Thymus (tissue), 11 donors: ENCODE measurements at regions not wholly inside any gene's neighbourhood (a gene's known extent, or its start where the extent isn't known, plus 50 kb on each side); places are given as distances from the start of the nearest gene placed in this dataset.

Source experiments
- DNase-seq, 9 donors: peaks; one replicate each; pipeline ENCODE4 v3.0.0-alpha.2; 2013; ENCODE audit warnings: low spot score in 9 of 9, low read depth in 6 of 9, missing footprints in 1 of 9
- H3K27ac ChIP-seq, 2 donors: one replicate each; pipeline ENCODE4 v1.5.1; 2013; ENCODE audit warnings: control low read depth in 1 of 2, low read depth in 1 of 2, low read length in 1 of 2, mild to moderate bottlenecking in 1 of 2, moderate library complexity in 1 of 2
- H3K27me3 ChIP-seq, 2 donors: one replicate each; pipeline ENCODE4 v1.5.1; 2013; ENCODE audit warnings: low read length in 1 of 2; ENCODE audit not compliant: control insufficient read depth in 2 of 2, insufficient read depth in 1 of 2
- H3K36me3 ChIP-seq, 2 donors: one replicate each; pipeline ENCODE4 v1.5.1; 2013; ENCODE audit warnings: low read length in 1 of 2, mild to moderate bottlenecking in 1 of 2, moderate library complexity in 1 of 2; ENCODE audit not compliant: control insufficient read depth in 2 of 2, insufficient read depth in 2 of 2
- H3K4me1 ChIP-seq, 2 donors: one replicate each; pipeline ENCODE4 v1.5.1; 2013; ENCODE audit warnings: low read length in 2 of 2; ENCODE audit not compliant: control insufficient read depth in 2 of 2, insufficient read depth in 2 of 2
- H3K4me3 ChIP-seq, 2 donors: one replicate each; pipeline ENCODE4 v1.5.1; 2013; ENCODE audit warnings: low read length in 2 of 2, control low read depth in 1 of 2, mild to moderate bottlenecking in 1 of 2
- H3K9me3 ChIP-seq, 2 donors: one replicate each; pipeline ENCODE4 v1.5.1; 2013; ENCODE audit warnings: low read length in 1 of 2, mild to moderate bottlenecking in 1 of 2; ENCODE audit not compliant: control insufficient read depth in 2 of 2, insufficient read depth in 1 of 2
- WGBS: extraction: QIAGEN DNeasy Blood & Tissue Kit; methylation state at CpG from one replicate; pipeline ENCODE4 v1.1.7; 2013; 5-methylcytosine and 5-hydroxymethylcytosine counted together
- donor health status: healthy.

- Histone ChIP-seq H3K36me3 (no peaks in the 10 kb centered on the region), H3K9me3 (no peaks in the 10 kb centered on the region), H3K27ac (no peak overlapping the region), H3K27me3 (no peaks in the 10 kb centered on the region), H3K4me3 (no peak overlapping the region), H3K4me1 (no peaks in the 10 kb centered on the region)
- DNase-seq = peak in 1 of 9 donors; percentile 6
- WGBS = 35% methylated on average over 5 of the region's 5 CpGs
Observed at GRCh38 chr5:162209005-162209605, 141.5 kb downstream of the GABRG2 start.

- H3K36me3 ChIP-seq = no peaks in the 10 kb centered on the region
- WGBS = 92% methylated on average over 2 of the region's 2 CpGs
- H3K9me3 ChIP-seq = no peaks in the 10 kb centered on the region
- H3K27ac ChIP-seq = no peak overlapping the region
- no peaks in the 10 kb centered on the region for H3K27me3 ChIP-seq
- H3K4me1 ChIP-seq = no peaks in the 10 kb centered on the region
- DNase-seq = no peak
- no peak overlapping the region for H3K4me3 ChIP-seq
Observed at GRCh38 chr5:162214551-162214950, 147.0 kb downstream of the GABRG2 start.

- H3K36me3 ChIP-seq = no peaks in the 10 kb centered on the region
- H3K27me3 ChIP-seq = no peaks in the 10 kb centered on the region
- no peak overlapping the region for H3K27ac ChIP-seq
- no peaks in the 10 kb centered on the region for H3K9me3 ChIP-seq
- H3K4me3 ChIP-seq = no peak overlapping the region
- WGBS = 98% methylated on average over 1 of the region's 1 CpG
- DNase-seq = no peak
- no peaks in the 10 kb centered on the region for H3K4me1 ChIP-seq
Observed at GRCh38 chr5:162217037-162217436, 149.5 kb downstream of the GABRG2 start.

GRCh38 chr5:162221910-162222309, 154.3 kb downstream of the GABRG2 start:
- H3K9me3 ChIP-seq = no peaks in the 10 kb centered on the region

GRCh38 chr5:162227075-162227474, 159.5 kb downstream of the GABRG2 start:
- H3K4me3 ChIP-seq = no peak overlapping the region
- no peaks in the 10 kb centered on the region for H3K27me3 ChIP-seq
- no peaks in the 10 kb centered on the region for H3K4me1 ChIP-seq
- no peaks in the 10 kb centered on the region for H3K36me3 ChIP-seq
- WGBS = 63% methylated on average over 2 of the region's 2 CpGs
- no peak overlapping the region for H3K27ac ChIP-seq
- no peak for DNase-seq
- H3K9me3 ChIP-seq = no peaks in the 10 kb centered on the region

More at GRCh38 chr5:162221910-162222309, 154.3 kb downstream of the GABRG2 start:
- H3K4me1 ChIP-seq = no peaks in the 10 kb centered on the region
- H3K27ac ChIP-seq = no peak overlapping the region
- no peaks in the 10 kb centered on the region for H3K36me3 ChIP-seq
- H3K27me3 ChIP-seq = no peaks in the 10 kb centered on the region
- DNase-seq = no peak
- no peak overlapping the region for H3K4me3 ChIP-seq

GRCh38 chr5:162230348-162230747, 162.8 kb downstream of the GABRG2 start:
- no peaks in the 10 kb centered on the region for H3K4me1 ChIP-seq
- no peaks in the 10 kb centered on the region for H3K27me3 ChIP-seq
- H3K36me3 ChIP-seq = no peaks in the 10 kb centered on the region
- no peak overlapping the region for H3K4me3 ChIP-seq
- no peak overlapping the region for H3K27ac ChIP-seq
- H3K9me3 ChIP-seq = no peaks in the 10 kb centered on the region
- 91% methylated on average over 3 of the region's 3 CpGs for WGBS
- peak in 1 of 9 donors; percentile 5 for DNase-seq

- peak in 1 of 9 donors; percentile 7 for DNase-seq
- Histone ChIP-seq H3K4me3 (no peak overlapping the region), H3K4me1 (no peaks in the 10 kb centered on the region), H3K9me3 (peaks cover 0 to 2% of the 10 kb centered on the region in 2 donors), H3K27me3 (no peaks in the 10 kb centered on the region), H3K27ac (no peak overlapping the region), H3K36me3 (no peaks in the 10 kb centered on the region)
- 86% methylated on average over 1 of the region's 1 CpG for WGBS
Observed at GRCh38 chr5:162231522-162231921, 163.9 kb downstream of the GABRG2 start.

- H3K27me3 ChIP-seq = no peaks in the 10 kb centered on the region
- DNase-seq = no peak
- no peak overlapping the region for H3K27ac ChIP-seq
- H3K4me3 ChIP-seq = no peak overlapping the region
- peaks cover 0 to 7% of the 10 kb centered on the region in 2 donors for H3K9me3 ChIP-seq
- no peaks in the 10 kb centered on the region for H3K36me3 ChIP-seq
- H3K4me1 ChIP-seq = no peaks in the 10 kb centered on the region
Observed at GRCh38 chr5:162240734-162241133, 173.2 kb downstream of the GABRG2 start.

- no peak overlapping the region for H3K4me3 ChIP-seq
- H3K4me1 ChIP-seq = no peaks in the 10 kb centered on the region
Observed at GRCh38 chr5:162242416-162242815, 174.8 kb downstream of the GABRG2 start.

GRCh38 chr5:162243651-162244050, 176.1 kb downstream of the GABRG2 start:
- WGBS = 84% methylated on average over 3 of the region's 3 CpGs
- Histone ChIP-seq H3K36me3 (no peaks in the 10 kb centered on the region), H3K27me3 (no peaks in the 10 kb centered on the region), H3K4me1 (no peaks in the 10 kb centered on the region), H3K27ac (no peak overlapping the region), H3K9me3 (no peaks in the 10 kb centered on the region), H3K4me3 (no peak overlapping the region)
- no peak for DNase-seq

More at GRCh38 chr5:162242416-162242815, 174.8 kb downstream of the GABRG2 start:
- Histone ChIP-seq H3K27ac (no peak overlapping the region), H3K36me3 (no peaks in the 10 kb centered on the region), H3K9me3 (no peaks in the 10 kb centered on the region), H3K27me3 (no peaks in the 10 kb centered on the region)
- no peak for DNase-seq
